Neuronal stem cell (in vitro differentiated cells): ENCODE measurements at regions not wholly inside any gene's neighbourhood (a gene's known extent, or its start where the extent isn't known, plus 50 kb on each side); places are given as distances from the start of the nearest gene placed in this dataset.

Experiments used
- DNase-seq: peaks from one replicate; pipeline ENCODE4 v3.0.0-alpha.2; 2013; ENCODE audit warnings: low spot score
- H2AFZ ChIP-seq: one replicate; pipeline ENCODE4 v1.6.1; 2013; ENCODE audit warnings: mild to moderate bottlenecking, low read length, inconsistent platforms
- H2AK5ac ChIP-seq: 2 replicates; pipeline ENCODE4 v1.6.1; 2013; ENCODE audit warnings: low read depth, mild to moderate bottlenecking, inconsistent platforms, low read length, moderate library complexity, mixed read lengths
- H2BK120ac ChIP-seq: 2 replicates; pipeline ENCODE4 v1.6.1; 2013; ENCODE audit warnings: low read depth, mild to moderate bottlenecking, inconsistent platforms, low read length, moderate library complexity, mixed read lengths
- H2BK12ac ChIP-seq: one replicate; pipeline ENCODE4 v1.6.1; 2013; ENCODE audit warnings: low read length, inconsistent platforms
- H2BK15ac ChIP-seq: 2 replicates; pipeline ENCODE4 v1.6.1; 2013; ENCODE audit warnings: mild to moderate bottlenecking, low read length, inconsistent platforms, mixed read lengths
- H2BK5ac ChIP-seq: one replicate; pipeline ENCODE4 v1.6.1; 2013; ENCODE audit warnings: inconsistent platforms, mild to moderate bottlenecking, low read length, moderate library complexity
- H3K14ac ChIP-seq: one replicate; pipeline ENCODE4 v1.6.1; 2013; ENCODE audit warnings: low read length, inconsistent platforms
- H3K18ac ChIP-seq: 2 replicates; pipeline ENCODE4 v1.6.1; 2013; ENCODE audit warnings: low read length, inconsistent platforms
- H3K23ac ChIP-seq: 2 replicates; pipeline ENCODE4 v1.6.1; 2013; ENCODE audit warnings: low read depth, mild to moderate bottlenecking, mixed read lengths, low read length, inconsistent platforms; ENCODE audit not compliant: poor library complexity
- H3K27ac ChIP-seq: replicated peaks from 3 replicates; pipeline ENCODE4 v1.5.1; 2013; ENCODE audit warnings: low read length, inconsistent platforms
- H3K27me3 ChIP-seq, 3 experiments: 2 replicates each; pipeline ENCODE4 v1.6.1; 2013; ENCODE audit warnings: low read length in 3 of 3, mild to moderate bottlenecking in 2 of 3, inconsistent platforms in 1 of 3, low read depth in 1 of 3, mixed read lengths in 1 of 3, moderate library complexity in 1 of 3; ENCODE audit not compliant: control insufficient read depth in 3 of 3, insufficient read depth in 3 of 3
- H3K36me3 ChIP-seq, 2 donors: replicated peaks in 1 of 2; 2 replicates each; pipeline ENCODE4 v1.6.1; 2013; ENCODE audit warnings: low read length in 2 of 2; ENCODE audit not compliant: control insufficient read depth in 2 of 2, insufficient read depth in 2 of 2
- H3K4ac ChIP-seq: 2 replicates; pipeline ENCODE4 v1.6.1; 2013; ENCODE audit warnings: inconsistent platforms, mild to moderate bottlenecking, low read length, moderate library complexity
- H3K4me1 ChIP-seq, 2 donors: 1 replicate in 1 of 2; 2 replicates in 1 of 2; pipeline ENCODE4 v1.6.1; 2013; ENCODE audit warnings: low read length in 2 of 2, low read depth in 1 of 2; ENCODE audit not compliant: control insufficient read depth in 2 of 2, insufficient read depth in 1 of 2
- H3K4me2 ChIP-seq: one replicate; pipeline ENCODE4 v1.6.1; 2013; ENCODE audit warnings: mild to moderate bottlenecking, low read length, inconsistent platforms; ENCODE audit not compliant: insufficient read depth, poor library complexity, severe bottlenecking
- H3K4me3 ChIP-seq, 2 donors: 2 replicates each; pipeline ENCODE4 v1.5.1; 2013; ENCODE audit warnings: low read length in 2 of 2, mild to moderate bottlenecking in 2 of 2, inconsistent platforms in 1 of 2, moderate library complexity in 1 of 2
- H3K79me1 ChIP-seq: one replicate; pipeline ENCODE4 v1.6.1; 2013; ENCODE audit warnings: low read depth, mild to moderate bottlenecking, inconsistent platforms, low read length, moderate library complexity
- H3K9ac ChIP-seq: one replicate; pipeline ENCODE4 v1.6.1; 2013; ENCODE audit warnings: mild to moderate bottlenecking, low read depth, low read length, inconsistent platforms; ENCODE audit not compliant: poor library complexity
- H3K9me3 ChIP-seq, 2 donors: replicated peaks in 1 of 2; 2 replicates each; pipeline versions ENCODE3 to v1.6.1; 2013; ENCODE audit warnings: low read length in 2 of 2, mild to moderate bottlenecking in 2 of 2, inconsistent platforms in 1 of 2, low read depth in 1 of 2, mixed read lengths in 1 of 2, moderate library complexity in 1 of 2; ENCODE audit not compliant: control insufficient read depth in 2 of 2, insufficient read depth in 1 of 2
- H4K8ac ChIP-seq: one replicate; pipeline ENCODE4 v1.6.1; 2013; ENCODE audit warnings: low read depth, mild to moderate bottlenecking, inconsistent platforms, low read length, moderate library complexity
- H4K91ac ChIP-seq: one replicate; pipeline ENCODE4 v1.6.1; 2013; ENCODE audit warnings: low read length, low read depth, mild to moderate bottlenecking, inconsistent platforms; ENCODE audit not compliant: poor library complexity
- WGBS, 2 donors: extraction: QIAGEN DNeasy Blood & Tissue Kit; methylation state at CpG; one replicate each; pipeline ENCODE4 v1.1.7; 2013; ENCODE audit warnings: missing lambda C conversion rate in 2 of 2, mixed read lengths in 1 of 2; ENCODE audit not compliant: insufficient read length in 2 of 2, insufficient replicate concordance in 1 of 2; ENCODE audit errors: extremely low coverage in 2 of 2; 5-methylcytosine and 5-hydroxymethylcytosine counted together

- Histone ChIP-seq H4K91ac (no peak overlapping the region), H3K36me3 (no peaks in the 10 kb centered on the region), H3K9me3 (no peaks in the 10 kb centered on the region), H4K8ac (no peak overlapping the region), H2BK12ac (no peak overlapping the region), H3K18ac (no peak overlapping the region), H2BK5ac (no peak overlapping the region), H3K79me1 (no peaks in the 10 kb centered on the region), H2BK15ac (no peak overlapping the region), H2AK5ac (no peak overlapping the region), H3K14ac (no peak overlapping the region), H3K23ac (no peak overlapping the region), H3K9ac (no peak overlapping the region), H3K27ac (no peak overlapping the region), H3K4ac (no peak overlapping the region), H3K4me2 (no peak overlapping the region), H3K4me1 (no peaks in the 10 kb centered on the region), H2BK120ac (no peak overlapping the region), H3K4me3 (no peak overlapping the region), H2AFZ (no peak overlapping the region), H3K27me3 (no peaks in the 10 kb centered on the region)
- DNase-seq: no peak
Measured at GRCh38 chr4:148770377-148770776, 328.2 kb upstream of the NR3C2 start.

- H3K9me3 ChIP-seq: no peaks in the 10 kb centered on the region
- H2AFZ ChIP-seq: no peak overlapping the region
- no peak overlapping the region for H2AK5ac ChIP-seq
- H2BK15ac ChIP-seq: no peak overlapping the region
- H3K36me3 ChIP-seq: no peaks in the 10 kb centered on the region
- H3K14ac ChIP-seq: no peak overlapping the region
- no peak overlapping the region for H3K9ac ChIP-seq
- no peak overlapping the region for H3K4me2 ChIP-seq
- no peak overlapping the region for H2BK120ac ChIP-seq
- no peak overlapping the region for H3K18ac ChIP-seq
- H3K79me1 ChIP-seq: no peaks in the 10 kb centered on the region
- H3K4me1 ChIP-seq: no peaks in the 10 kb centered on the region
- H3K27ac ChIP-seq: no peak overlapping the region
- no peak overlapping the region for H4K91ac ChIP-seq
- H3K4me3 ChIP-seq: no peak overlapping the region
- DNase-seq: no peak
- no peak overlapping the region for H2BK12ac ChIP-seq
- H2BK5ac ChIP-seq: no peak overlapping the region
- no peak overlapping the region for H3K4ac ChIP-seq
- H3K23ac ChIP-seq: no peak overlapping the region
- no CpG with 5 or more reads among the region's 2 CpGs for WGBS, 2 donors
- no peak overlapping the region for H4K8ac ChIP-seq
- H3K27me3 ChIP-seq: no peaks in the 10 kb centered on the region
Measured at GRCh38 chr4:148764720-148765119, 322.5 kb upstream of the NR3C2 start.

- Histone ChIP-seq H2BK120ac (no peak overlapping the region), H3K9me3 (no peaks in the 10 kb centered on the region), H3K36me3 (no peaks in the 10 kb centered on the region), H3K4ac (no peak overlapping the region), H3K79me1 (no peaks in the 10 kb centered on the region), H2BK12ac (no peak overlapping the region), H3K23ac (no peak overlapping the region), H4K91ac (no peak overlapping the region), H4K8ac (no peak overlapping the region), H2BK5ac (no peak overlapping the region), H3K4me3 (no peak overlapping the region), H3K27me3 (no peaks in the 10 kb centered on the region), H3K14ac (no peak overlapping the region), H3K27ac (no peak overlapping the region), H3K4me2 (no peak overlapping the region), H3K18ac (no peak overlapping the region), H2AFZ (no peak overlapping the region), H2BK15ac (no peak overlapping the region), H3K4me1 (no peaks in the 10 kb centered on the region), H2AK5ac (no peak overlapping the region), H3K9ac (no peak overlapping the region)
- DNase-seq: no peak
- WGBS, 2 donors: no CpG with 5 or more reads among the region's 1 CpG
Measured at GRCh38 chr4:148757171-148757570, 315.0 kb upstream of the NR3C2 start.

- Histone ChIP-seq H3K4me3 (no peak overlapping the region), H2BK15ac (no peak overlapping the region), H3K79me1 (no peaks in the 10 kb centered on the region), H2AFZ (no peak overlapping the region), H2BK120ac (no peak overlapping the region), H2BK5ac (no peak overlapping the region), H3K27ac (no peak overlapping the region), H3K4ac (no peak overlapping the region), H4K8ac (no peak overlapping the region), H3K4me1 (no peaks in the 10 kb centered on the region), H3K23ac (no peak overlapping the region), H3K27me3 (no peaks in the 10 kb centered on the region), H3K4me2 (no peak overlapping the region), H2BK12ac (no peak overlapping the region), H2AK5ac (no peak overlapping the region), H3K36me3 (no peaks in the 10 kb centered on the region), H3K14ac (no peak overlapping the region), H3K9ac (no peak overlapping the region), H3K9me3 (no peaks in the 10 kb centered on the region), H3K18ac (no peak overlapping the region), H4K91ac (no peak overlapping the region)
- no CpG with 5 or more reads among the region's 3 CpGs for WGBS, 2 donors
- no peak for DNase-seq
Measured at GRCh38 chr4:148749403-148749802, 307.2 kb upstream of the NR3C2 start.
